DND-41 (cell line): ENCODE measurements at regions not wholly inside any gene's neighbourhood (a gene's known extent, or its start where the extent isn't known, plus 50 kb on each side); places are given as distances from the start of the nearest gene placed in this dataset.

ENCODE experiments used
- ATAC-seq: fragments of 200-7000 bp; cut with Tn5 transposase; 3 replicates; pipeline ENCODE4 v1.9.1; 2021; ENCODE audit warnings: low read depth; ENCODE audit not compliant: insufficient read depth
- DNase-seq: peaks from one replicate; pipeline ENCODE4 v3.0.0-alpha.2; 2020
- H2AFZ ChIP-seq: 2 replicates; pipeline ENCODE4 v1.6.0; 2012; ENCODE audit warnings: low read depth, low read length
- H3K27ac ChIP-seq: 2 replicates; pipeline ENCODE4 v1.5.1; 2012; ENCODE audit warnings: low read length, inconsistent platforms
- H3K27me3 ChIP-seq: fragments of 200-600 bp; sonication (generic); 2 replicates; pipeline ENCODE4 v1.6.0; 2012; ENCODE audit warnings: low read length, mild to moderate bottlenecking, inconsistent platforms; ENCODE audit not compliant: insufficient read depth, poor library complexity
- H3K36me3 ChIP-seq: 2 replicates; pipeline ENCODE4 v1.5.1; 2012; ENCODE audit warnings: low read length, inconsistent platforms; ENCODE audit not compliant: insufficient read depth
- H3K4me1 ChIP-seq: 2 replicates; pipeline ENCODE4 v1.5.1; 2012; ENCODE audit warnings: mild to moderate bottlenecking, low read length; ENCODE audit not compliant: insufficient read depth
- H3K4me2 ChIP-seq: 2 replicates; pipeline ENCODE4 v1.6.0; 2012; ENCODE audit warnings: mild to moderate bottlenecking, moderate library complexity, low read length, inconsistent platforms; ENCODE audit not compliant: insufficient read depth
- H3K4me3 ChIP-seq, 2 experiments: fragments of 200-600 bp in 1 of 2; shearing (Covaris generic) in 1 of 2; 2 replicates each; pipeline ENCODE4 v1.5.1; 2012 to 2016; ENCODE audit warnings: inconsistent platforms in 2 of 2, low read length in 2 of 2, mild to moderate bottlenecking in 2 of 2, low read depth in 1 of 2, moderate library complexity in 1 of 2
- H3K79me2 ChIP-seq: 2 replicates; pipeline ENCODE4 v1.6.0; 2012; ENCODE audit warnings: low read length, inconsistent platforms; ENCODE audit not compliant: insufficient read depth
- H3K9ac ChIP-seq: 2 replicates; pipeline ENCODE4 v1.6.0; 2012; ENCODE audit warnings: low read depth, mild to moderate bottlenecking, inconsistent platforms, low read length, moderate library complexity
- H3K9me3 ChIP-seq: 2 replicates; pipeline ENCODE4 v1.5.1; 2012; ENCODE audit warnings: low read length, moderate library complexity, mild to moderate bottlenecking, inconsistent platforms; ENCODE audit not compliant: insufficient read depth, severe bottlenecking
- H4K20me1 ChIP-seq: 2 replicates; pipeline ENCODE4 v1.6.0; 2012; ENCODE audit warnings: low read length; ENCODE audit not compliant: insufficient read depth
- CTCF ChIP-seq: IDR thresholded peaks from 2 replicates; pipeline ENCODE4 v1.5.1; 2012; ENCODE audit warnings: borderline replicate concordance, low read length, moderate library complexity, mild to moderate bottlenecking; ENCODE audit not compliant: poor library complexity, severe bottlenecking; ENCODE audit errors: extremely low read depth
- EZH2 ChIP-seq: IDR thresholded peaks from 3 replicates; pipeline ENCODE4 v1.6.1; 2012; ENCODE audit warnings: borderline replicate concordance, low read depth, mild to moderate bottlenecking, moderate library complexity, low read length, inconsistent platforms; ENCODE audit not compliant: severe bottlenecking

GRCh38 chr10:14403359-14403758 lies 72.6 kb upstream of the FRMD4A start:
- no peaks in the 10 kb centered on the region for H3K79me2 ChIP-seq
- H3K27me3 ChIP-seq, result peaks cover 3% of the 10 kb centered on the region
- no peak for DNase-seq
- H2AFZ ChIP-seq, result no peak overlapping the region
- H3K4me3 ChIP-seq, result no peak overlapping the region
- no peak for TF ChIP-seq CTCF
- TF ChIP-seq EZH2, result no peak
- no peaks in the 10 kb centered on the region for H4K20me1 ChIP-seq
- no peak for ATAC-seq
- no peak overlapping the region for H3K27ac ChIP-seq
- H3K4me1 ChIP-seq, result no peaks in the 10 kb centered on the region
- H3K9me3 ChIP-seq, result no peaks in the 10 kb centered on the region
- H3K36me3 ChIP-seq, result no peaks in the 10 kb centered on the region
- no peak overlapping the region for H3K4me2 ChIP-seq
- H3K9ac ChIP-seq, result no peak overlapping the region

- no peak overlapping the region for H3K4me2 ChIP-seq
- DNase-seq, result no peak
- no peak overlapping the region for H3K4me3 ChIP-seq
- no peaks in the 10 kb centered on the region for H3K79me2 ChIP-seq
- no peak overlapping the region for H3K9ac ChIP-seq
- H4K20me1 ChIP-seq, result no peaks in the 10 kb centered on the region
- no peak overlapping the region for H3K27ac ChIP-seq
- H2AFZ ChIP-seq, result no peak overlapping the region
- no peaks in the 10 kb centered on the region for H3K4me1 ChIP-seq
- no peaks in the 10 kb centered on the region for H3K9me3 ChIP-seq
- TF ChIP-seq EZH2 (no peak), CTCF (no peak)
- ATAC-seq, result no peak
- H3K36me3 ChIP-seq, result no peaks in the 10 kb centered on the region
- H3K27me3 ChIP-seq, result no peaks in the 10 kb centered on the region
Measured at GRCh38 chr10:14399641-14400040, 68.9 kb upstream of the FRMD4A start.

DNA sequence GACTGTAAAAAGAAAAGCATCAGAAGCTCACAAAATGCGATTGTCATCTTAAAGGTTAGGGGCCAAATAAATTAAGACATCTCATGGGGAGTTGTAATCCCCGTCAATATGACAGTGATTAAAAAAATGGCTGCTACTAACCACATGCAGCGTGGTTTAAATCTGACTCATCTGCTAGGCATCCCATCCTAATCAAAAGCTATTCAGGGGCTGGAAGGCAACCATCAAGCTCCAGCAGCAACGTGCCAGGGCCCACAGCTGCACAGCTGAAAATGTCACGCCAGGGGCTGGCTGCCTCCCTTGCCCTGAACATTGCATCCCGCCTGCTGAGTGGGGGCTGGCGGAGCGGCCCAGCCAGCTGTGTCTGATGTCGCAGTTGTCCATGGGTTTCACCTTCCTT lies 66.3 kb upstream of the FRMD4A start:
- no peaks in the 10 kb centered on the region for H3K79me2 ChIP-seq
- H3K9ac ChIP-seq, result no peak overlapping the region
- H3K4me2 ChIP-seq, result no peak overlapping the region
- ATAC-seq, result no peak
- no peak overlapping the region for H3K27ac ChIP-seq
- no peak for DNase-seq
- no peak overlapping the region for H3K4me3 ChIP-seq
- H3K4me1 ChIP-seq, result no peaks in the 10 kb centered on the region
- H2AFZ ChIP-seq, result no peak overlapping the region
- H3K27me3 ChIP-seq, result no peaks in the 10 kb centered on the region
- no peak for TF ChIP-seq CTCF
- no peak for TF ChIP-seq EZH2
- H3K36me3 ChIP-seq, result no peaks in the 10 kb centered on the region
- H4K20me1 ChIP-seq, result no peaks in the 10 kb centered on the region
- H3K9me3 ChIP-seq, result no peaks in the 10 kb centered on the region
